Hematopoietic multipotent progenitor cell treated with erythropoietin and hydrocortisone succinate and interleukin-3 and kit ligand, for 8 days (in vitro differentiated cells): ENCODE measurements at regions not wholly inside any gene's neighbourhood (a gene's known extent, or its start where the extent isn't known, plus 50 kb on each side); places are given as distances from the start of the nearest gene placed in this dataset.
"Not testable (repeated sequence)": the region's sequence is repeated elsewhere in the genome, so short reads cannot be mapped to it uniquely, and the experiment has no call there.

Experiments used
- DNase-seq: peaks from one replicate; pipeline ENCODE4 v3.0.0-alpha.2; 2015

- not testable (repeated sequence) for DNase-seq
Measured at GRCh38 chr21:31819692-31820091, 53.1 kb upstream of the HUNK start.

GRCh38 chr21:31814356-31814755 lies 58.5 kb upstream of the HUNK start:
- DNase-seq: not testable (repeated sequence)

GRCh38 chr21:31813862-31814261 lies 59.0 kb upstream of the HUNK start:
- DNase-seq: no peak

GRCh38 chr21:31804008-31804394 lies 68.8 kb upstream of the HUNK start:
- no peak for DNase-seq

- DNase-seq: no peak
Measured at GRCh38 chr21:31803039-31804007, 69.5 kb upstream of the HUNK start.

GRCh38 chr21:31802331-31802730 lies 70.4 kb upstream of the SCAF4 start:
- no peak for DNase-seq

GRCh38 chr21:31801551-31802219 lies 69.8 kb upstream of the SCAF4 start:
- DNase-seq: no peak

GRCh38 chr21:31798842-31799704 lies 67.2 kb upstream of the SCAF4 start:
- no peak for DNase-seq

GRCh38 chr21:31795992-31796391 lies 64.1 kb upstream of the SCAF4 start:
- no peak for DNase-seq

- DNase-seq: not testable (repeated sequence)
Measured at GRCh38 chr21:31790420-31790819, 58.5 kb upstream of the SCAF4 start.

- DNase-seq: no peak
Measured at GRCh38 chr21:31788581-31788980, 56.7 kb upstream of the SCAF4 start.

GRCh38 chr21:31787691-31788090 lies 55.8 kb upstream of the SCAF4 start:
- not testable (repeated sequence) for DNase-seq

- DNase-seq: no peak
Measured at GRCh38 chr21:31786164-31786920, 54.4 kb upstream of the SCAF4 start.

- peak; percentile 76 for DNase-seq
Measured at GRCh38 chr21:31785237-31786163, 53.6 kb upstream of the SCAF4 start.

- no peak for DNase-seq
Measured at GRCh38 chr21:31781737-31782136, 49.8 kb upstream of the SCAF4 start.
